Left lobe of liver (tissue), 2 donors: ENCODE measurements at regions not wholly inside any gene's neighbourhood (a gene's known extent, or its start where the extent isn't known, plus 50 kb on each side); places are given as distances from the start of the nearest gene placed in this dataset.

Source experiments
- ATAC-seq: fragments of 200-7000 bp; cut with Tn5 transposase; one replicate; pipeline ENCODE4 v1.9.1; 2020; ENCODE audit warnings: mild to moderate bottlenecking, moderate library complexity
- DNase-seq: peaks from one replicate; pipeline ENCODE4 v3.0.0-alpha.2; 2020; ENCODE audit warnings: low spot score
- donor health status: DM: no; HTN: no; CAD: no; lungs with moderate emphysema.
- donor health status: DM: no; HTN: yes; CAD: no.

DNA sequence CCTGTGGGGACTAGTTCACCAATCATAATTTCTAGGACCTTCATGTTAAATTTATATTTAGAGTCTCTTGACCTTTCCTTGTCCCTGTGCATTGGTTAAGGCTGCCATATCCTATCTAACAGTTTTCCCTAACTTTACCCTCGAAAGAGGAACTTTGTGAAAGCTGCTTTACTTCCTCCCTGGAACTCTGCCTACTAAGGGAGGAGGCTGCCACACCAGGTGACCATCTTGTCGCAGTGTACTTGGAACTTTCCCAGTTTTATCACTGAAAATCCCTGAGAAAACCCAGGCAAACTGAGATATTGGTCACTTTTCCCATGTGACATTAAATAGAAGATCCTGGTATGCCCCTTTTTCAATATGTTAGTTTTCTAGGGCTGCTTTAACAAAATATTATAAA is 317.6 kb upstream of the TSHZ2 start:
- ATAC-seq: no peak
- no peak for DNase-seq

DNA sequence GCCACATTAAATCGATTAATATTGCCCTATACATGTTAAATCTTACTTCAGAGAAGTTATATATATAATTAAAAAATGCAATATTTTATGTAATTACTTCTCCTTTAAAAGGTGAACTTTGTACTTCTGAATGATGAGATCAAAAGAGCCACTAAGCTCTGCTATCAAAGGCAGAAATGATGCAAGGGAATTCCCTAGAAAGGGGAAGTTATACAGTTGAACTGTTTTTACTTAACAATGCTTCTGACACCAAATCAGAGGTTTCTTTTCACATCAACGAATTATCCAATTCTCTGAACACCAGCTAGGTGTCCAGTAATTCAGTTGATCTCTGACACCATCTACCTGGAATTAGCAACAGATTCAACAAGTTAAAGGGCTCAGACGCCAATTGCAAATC is 319.9 kb upstream of the TSHZ2 start:
- DNase-seq (no peak), ATAC-seq (no peak)

DNA sequence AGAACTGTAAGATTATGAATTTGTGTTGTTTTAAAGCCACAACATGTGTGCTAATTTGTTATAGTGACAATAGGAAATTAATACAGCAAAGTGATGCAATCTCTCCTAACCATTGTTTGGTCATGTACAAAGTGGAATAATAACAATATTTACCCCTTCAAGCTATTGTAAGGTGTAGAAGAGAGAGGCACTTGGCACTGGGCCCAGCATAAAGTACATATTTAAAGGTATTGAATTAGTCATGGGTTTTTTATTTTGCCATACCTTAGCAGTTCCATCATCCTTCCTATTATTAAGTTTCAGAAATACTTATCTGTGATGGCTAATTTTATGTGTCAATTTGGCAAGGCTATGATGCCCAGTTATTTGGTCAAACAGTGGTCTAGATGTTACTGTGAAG is 322.4 kb upstream of the TSHZ2 start:
- DNase-seq (no peak), ATAC-seq (no peak)

DNA sequence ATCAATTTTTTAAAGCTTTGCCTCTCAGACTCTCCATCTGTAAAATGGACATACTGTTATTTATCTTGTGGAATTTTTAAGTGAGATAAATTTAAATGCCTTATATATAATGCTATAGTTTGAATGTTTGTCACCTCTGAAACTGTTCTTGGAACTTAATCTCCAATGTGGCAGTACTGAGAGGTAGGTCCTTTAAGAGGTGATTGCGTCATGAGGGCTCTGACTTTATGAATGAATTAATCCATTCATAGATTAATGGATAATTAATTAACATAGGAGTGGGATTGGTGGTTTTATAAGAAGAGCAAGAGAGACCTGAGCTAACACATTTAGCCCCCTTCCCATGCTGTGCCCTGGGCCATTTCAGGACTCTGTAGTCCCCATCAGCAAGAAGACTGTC is 326.3 kb upstream of the TSHZ2 start:
- ATAC-seq (no peak), DNase-seq (no peak)

DNA sequence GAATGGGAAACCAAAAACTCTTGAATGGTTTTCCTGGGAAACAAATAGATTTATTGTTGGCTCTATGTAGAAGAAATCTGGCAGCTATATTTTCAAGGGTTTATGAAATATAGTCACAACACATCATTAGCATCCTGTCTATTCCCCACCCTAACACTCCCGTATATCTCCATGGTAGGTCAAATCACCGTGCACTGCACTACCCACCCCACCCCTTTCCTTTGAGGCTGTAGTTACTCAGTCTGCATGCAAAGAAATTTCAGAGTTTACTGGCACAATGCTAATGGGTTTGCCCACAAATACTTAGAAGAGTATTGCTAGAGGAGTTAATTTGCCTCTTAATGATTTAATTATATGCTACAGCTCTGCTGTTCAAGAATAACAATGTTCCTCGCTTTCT is 329.1 kb upstream of the TSHZ2 start:
- ATAC-seq: no peak
- DNase-seq: no peak

DNA sequence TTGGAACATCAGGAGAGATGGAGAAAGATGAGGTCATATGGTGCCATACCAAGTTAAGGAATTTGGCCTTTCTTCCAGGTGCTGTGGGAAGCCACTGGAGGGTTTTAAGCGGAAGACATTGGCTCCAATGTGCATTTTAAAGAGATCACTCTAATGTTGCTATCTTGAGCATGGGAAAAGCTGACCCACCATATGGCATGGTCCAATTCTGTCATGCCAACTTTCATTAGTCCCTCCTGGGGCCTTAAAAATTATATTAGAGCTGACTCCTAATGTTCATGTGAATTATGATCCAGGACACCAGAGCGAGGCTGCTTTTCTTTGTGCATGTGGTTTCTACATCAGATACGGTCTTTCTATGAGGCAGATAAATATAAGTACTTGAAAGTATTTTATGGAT is 335.0 kb upstream of the TSHZ2 start:
- DNase-seq (no peak), ATAC-seq (no peak)

DNA sequence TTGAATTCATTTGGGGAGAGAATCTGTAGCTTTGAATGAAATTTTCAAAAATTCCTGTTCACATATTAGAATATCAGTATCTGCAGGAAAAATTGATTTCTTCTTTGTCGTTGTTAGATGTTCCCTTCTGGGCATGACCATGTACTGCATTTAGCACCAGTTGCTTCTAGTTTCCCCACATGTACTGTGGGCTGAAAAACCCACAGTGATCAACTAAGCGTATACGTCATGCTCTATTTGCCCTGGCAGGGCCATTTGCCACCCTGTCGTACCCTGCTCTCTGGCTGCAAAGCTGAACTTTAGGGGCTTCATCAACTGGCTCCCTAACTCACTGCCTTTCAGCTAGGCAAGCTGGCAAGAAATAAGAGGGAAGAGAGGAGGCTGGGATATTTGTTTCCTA is 340.7 kb upstream of the TSHZ2 start:
- ATAC-seq (no peak), DNase-seq (no peak)

DNA sequence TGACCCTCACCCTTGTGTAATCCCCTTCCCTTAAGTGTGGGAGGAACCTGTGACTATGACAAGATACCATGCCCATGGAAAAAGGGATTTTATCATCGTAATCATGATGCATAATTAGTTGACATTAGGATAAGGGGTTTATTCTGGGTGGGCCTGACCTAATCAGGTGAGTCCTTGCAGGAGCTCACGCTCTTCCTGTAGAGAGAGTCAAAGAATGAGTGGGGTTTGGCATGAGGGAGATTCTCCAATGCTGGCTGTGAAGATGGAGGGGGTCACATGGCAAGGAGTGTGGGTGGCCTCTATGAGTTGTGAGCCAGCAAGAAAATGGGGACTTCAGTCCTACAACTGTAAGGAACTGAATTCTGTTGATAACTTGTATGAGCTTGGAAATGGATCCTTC is 342.0 kb upstream of the TSHZ2 start:
- DNase-seq (no peak), ATAC-seq (no peak)

DNA sequence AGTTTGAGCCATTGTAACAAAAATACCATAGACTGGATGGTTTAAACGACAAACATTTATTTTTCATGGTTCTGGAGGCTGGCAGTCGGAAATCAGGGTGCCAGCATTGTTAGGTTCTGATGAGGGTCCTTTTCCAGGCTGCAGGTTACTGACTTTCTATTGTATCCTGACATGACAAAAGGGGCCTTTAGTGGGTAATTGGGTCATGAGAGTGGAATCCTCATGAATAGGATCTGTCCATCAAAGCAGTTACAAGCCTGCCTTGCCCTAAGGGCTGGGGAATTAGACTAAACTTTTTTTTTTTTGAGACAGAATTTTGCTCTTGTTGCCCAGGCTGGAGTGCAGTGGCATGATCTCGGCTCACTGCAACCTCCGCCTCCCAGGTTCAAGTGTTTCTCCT is 347.9 kb upstream of the TSHZ2 start:
- no peak for ATAC-seq
- no peak for DNase-seq

DNA sequence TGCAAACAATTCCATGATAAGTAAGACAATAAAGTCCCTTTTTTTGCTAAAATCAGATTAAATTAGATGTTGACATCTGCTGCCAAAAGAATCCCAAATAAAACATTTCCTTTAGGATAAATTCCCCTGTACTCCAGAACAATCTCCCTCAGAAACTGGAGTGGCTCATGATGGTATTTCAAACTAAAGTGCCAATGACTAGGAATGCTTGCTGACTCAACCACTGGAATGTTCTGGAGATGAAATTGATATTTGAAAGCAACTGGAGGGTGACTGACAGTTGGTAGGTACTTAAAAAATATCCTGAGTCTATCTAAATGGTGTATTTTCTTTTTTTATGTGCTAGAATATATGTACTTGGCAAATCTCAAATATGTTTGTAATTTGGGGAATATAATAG is 350.1 kb upstream of the TSHZ2 start:
- ATAC-seq (no peak), DNase-seq (no peak)

DNA sequence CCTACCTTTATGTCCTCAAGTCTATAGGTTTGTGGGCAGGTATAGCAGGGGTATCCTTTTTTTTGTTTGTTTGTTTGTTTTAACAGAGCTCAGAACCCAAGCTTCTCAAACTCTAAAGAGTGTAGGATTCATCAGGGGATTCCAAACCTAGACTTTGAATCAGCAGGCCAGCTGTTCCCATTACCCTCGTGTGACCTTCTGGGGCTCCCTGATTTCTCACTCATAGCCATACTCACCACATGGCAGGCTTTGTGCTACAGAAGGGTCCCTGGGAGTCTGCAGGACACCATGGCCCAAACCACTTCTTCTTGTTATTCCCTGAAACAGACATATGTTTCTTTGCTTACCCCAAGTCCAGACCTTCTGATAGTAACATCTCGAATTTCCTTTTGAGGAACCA is 350.8 kb upstream of the TSHZ2 start:
- no peak for ATAC-seq
- no peak for DNase-seq

DNA sequence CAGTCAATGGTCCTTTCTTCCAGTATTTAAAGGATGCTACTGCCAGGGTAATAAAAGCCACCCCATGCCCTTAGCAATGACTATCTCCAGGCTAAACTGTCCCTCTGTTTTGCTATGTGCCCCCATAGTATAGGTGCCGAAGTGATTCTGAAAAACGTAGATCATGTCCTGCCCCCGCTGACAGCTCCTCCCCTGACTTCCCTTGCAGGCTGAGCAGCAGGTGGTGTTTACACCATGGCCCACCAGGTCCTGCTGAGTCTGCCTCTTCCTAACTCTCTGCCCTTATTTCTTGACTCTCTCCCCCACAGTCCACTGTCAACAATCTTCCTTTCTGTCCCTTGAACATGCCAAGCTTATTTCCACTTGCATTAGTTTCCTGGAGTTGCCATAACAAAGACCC is 352.5 kb upstream of the TSHZ2 start:
- no peak for ATAC-seq

DNA sequence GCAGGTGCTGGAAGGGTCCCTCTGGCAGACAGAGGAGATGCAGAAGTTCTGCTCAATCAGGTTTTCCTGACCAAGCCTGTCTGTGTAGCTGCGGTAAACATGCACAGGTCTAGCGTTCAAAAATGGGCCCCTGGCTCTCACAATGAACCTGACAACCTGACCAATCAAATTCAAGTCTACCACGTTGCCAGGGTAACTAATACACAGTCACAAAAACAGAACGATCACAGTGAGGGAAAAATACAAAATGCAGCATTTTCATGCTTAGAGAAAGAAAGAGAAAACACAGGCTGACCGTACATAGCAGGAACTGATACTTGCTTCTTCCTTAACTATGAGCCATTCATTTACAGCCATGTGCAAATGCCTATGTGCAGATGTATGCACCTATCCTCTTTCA is 353.1 kb upstream of the TSHZ2 start:
- ATAC-seq: no peak

More for the DNA sequence above, 352.5 kb upstream of the TSHZ2 start:
- no peak for DNase-seq

DNA sequence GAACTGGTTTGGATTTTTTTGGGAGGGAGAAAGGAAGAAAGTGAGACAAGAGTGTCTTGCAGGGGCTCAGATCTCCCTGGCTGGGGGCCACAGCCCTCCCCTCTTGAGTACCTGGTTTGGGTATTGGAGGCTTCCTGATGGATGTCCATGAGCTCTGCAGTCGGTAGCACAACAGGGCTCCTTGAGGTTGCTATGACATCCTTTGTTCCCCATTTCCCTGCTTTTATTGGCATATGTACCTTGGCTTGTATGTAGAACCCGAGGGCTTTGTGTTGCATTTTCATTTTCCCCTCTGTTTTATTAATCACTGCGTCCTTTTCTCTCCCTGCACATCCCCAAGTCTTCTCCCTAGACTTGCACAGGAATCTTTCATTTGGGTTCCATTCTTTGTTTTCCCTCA is 355.5 kb upstream of the TSHZ2 start:
- ATAC-seq: no peak
- no peak for DNase-seq

More for the DNA sequence above, 353.1 kb upstream of the TSHZ2 start:
- DNase-seq: no peak

DNA sequence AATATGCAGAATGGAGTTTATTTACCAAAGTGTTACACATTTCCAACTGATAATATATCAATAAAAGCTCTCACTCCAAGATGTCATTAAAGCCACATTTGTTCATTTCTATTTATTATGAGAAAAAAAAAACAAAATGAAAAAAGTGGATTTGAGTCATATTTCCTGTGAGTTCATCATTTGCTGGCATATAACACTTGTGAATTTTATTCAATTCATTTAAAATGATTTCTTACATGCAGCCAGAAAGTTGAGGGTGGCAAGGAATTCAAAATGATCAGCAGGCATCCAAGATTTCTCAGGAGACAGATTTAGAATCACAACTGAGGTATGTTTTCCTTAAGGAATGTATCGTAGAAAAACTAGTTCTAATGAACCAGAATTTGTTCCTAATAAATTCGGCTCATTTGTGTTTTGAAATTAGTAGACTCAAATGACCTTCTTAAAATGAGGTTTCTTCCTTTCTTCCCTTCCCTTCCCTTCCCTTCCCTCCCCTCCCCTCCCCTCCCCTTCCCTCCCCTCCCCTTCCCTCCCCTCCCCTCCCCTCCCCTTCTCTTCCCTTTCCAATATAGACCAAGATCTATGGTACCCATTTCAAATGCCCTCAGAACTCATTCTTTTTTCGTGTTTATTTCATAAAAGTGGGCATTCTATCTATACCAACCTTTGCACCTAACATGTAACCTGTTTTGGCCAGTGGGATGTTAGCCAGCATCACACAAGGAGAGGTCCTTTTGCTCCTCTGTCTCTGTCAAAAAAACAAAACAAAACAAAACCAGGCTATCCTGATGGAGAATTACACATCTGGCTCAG is 357.9 kb upstream of the TSHZ2 start:
- no peak for DNase-seq
- no peak for ATAC-seq

DNA sequence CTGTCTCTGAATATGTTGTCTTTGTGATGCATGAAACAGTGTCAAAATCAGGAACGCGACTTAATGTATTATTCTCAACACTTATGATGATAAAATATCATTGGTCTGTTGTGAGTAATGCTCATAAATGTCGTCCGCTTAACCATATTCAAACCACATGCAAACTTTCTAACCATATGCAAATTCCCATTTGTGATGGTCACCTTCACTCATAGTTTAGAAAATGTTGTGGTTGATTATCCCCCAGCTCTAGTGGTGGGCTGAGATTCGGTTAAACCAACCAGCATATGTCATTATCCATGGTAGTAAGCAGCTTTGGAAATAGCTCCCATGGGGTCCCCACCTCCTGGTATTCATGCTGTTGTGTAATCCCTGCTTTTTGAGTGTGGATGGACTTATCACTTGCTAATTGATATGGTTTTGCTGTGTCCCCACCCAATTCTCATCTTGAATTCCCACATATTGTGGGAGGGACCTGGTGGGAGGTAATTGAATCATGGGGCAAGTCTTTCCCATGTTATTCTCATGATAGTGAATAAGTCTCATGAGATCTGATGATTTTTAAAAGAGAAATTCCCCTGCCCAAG is 360.0 kb upstream of the TSHZ2 start:
- no peak for DNase-seq
- no peak for ATAC-seq

DNA sequence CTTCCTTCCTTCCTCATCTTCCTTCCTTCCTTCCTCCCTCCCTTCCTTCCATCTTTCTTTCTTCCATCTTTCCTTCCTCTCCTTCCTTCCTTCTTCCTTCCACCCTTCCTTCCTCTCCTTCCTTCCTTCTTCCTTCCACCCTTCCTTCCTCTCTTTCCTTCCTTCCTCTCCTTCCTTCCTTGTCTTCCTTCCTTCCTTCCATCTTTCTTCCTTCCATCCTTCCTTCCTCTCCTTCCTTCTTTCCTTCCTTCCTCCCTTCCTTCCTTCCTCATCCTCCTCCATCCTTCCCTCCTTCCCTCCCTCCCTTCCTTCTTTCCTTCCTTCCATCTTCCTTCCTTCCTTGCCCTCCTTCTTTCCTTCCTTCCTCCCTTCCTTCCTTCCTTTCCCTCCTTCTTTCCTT is 361.4 kb upstream of the TSHZ2 start:
- ATAC-seq (no peak), DNase-seq (no peak)

DNA sequence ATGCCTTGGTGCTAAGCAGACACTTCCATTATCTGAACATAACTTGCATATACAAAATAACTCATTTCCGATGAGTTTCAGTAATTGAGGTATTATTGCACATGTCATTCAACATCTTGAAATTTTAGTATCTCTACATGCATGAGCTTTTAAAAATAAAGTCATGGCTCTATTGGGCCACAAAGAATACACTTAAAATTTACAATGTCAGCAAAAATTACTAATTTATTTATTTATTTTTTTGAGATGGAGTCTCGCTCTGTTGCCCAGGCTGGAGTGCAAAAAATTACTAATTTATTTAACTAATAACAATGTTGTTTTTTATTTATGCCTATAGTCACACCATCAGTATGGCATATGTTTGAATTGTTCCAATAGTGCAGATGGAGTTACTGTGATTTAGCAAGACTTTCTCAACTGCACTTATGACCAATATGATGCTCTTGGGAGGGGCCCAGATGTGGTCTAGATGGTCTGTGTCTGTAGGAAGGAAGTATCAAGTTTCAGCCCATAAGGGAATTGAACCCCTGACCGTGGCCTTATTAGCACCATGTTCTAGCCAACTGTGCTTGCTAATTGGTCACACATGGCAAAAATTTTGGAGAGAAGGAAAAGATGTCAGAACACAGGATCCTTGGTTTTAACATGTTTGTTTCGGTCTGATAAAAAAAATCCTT is 370.7 kb upstream of the TSHZ2 start:
- DNase-seq (no peak), ATAC-seq (no peak)

DNA sequence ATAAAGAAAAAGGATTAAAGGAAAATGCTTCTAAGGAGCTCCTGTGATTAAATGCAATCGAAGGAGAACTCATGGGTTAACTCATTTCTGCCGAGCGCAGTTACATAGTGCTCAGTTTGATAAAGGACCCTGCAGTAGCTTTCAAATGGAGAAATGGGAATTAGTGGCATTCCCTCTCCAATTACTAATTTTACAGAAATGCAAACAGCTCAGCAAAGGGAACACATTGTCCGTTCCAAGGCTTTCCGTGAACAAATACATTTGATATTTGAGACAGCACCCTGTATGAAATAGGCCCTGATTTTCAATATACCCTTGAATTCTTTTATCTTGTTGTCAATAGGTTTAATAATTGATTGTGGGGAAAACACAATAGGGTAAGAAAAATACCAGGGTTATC is 375.9 kb upstream of the TSHZ2 start:
- no peak for ATAC-seq
- no peak for DNase-seq

DNA sequence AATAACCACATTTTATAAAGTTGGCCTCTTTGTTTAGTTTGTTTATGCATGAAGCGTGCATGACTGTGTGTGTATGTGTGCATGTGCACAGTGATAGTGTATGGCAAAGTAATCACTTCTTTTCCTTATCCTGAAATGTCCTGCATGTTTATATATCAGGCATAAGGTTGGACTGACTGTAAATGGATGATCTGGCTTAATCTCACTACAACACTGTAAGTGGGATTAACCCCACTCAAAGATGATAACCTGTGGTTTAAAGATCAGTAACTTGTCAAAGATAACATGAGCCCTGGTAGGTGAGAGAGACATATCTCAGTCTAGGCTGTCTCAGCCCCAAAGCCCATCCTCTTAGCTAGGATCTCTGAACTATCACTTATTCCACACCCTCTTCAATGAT is 376.6 kb upstream of the TSHZ2 start:
- ATAC-seq (no peak), DNase-seq (no peak)

DNA sequence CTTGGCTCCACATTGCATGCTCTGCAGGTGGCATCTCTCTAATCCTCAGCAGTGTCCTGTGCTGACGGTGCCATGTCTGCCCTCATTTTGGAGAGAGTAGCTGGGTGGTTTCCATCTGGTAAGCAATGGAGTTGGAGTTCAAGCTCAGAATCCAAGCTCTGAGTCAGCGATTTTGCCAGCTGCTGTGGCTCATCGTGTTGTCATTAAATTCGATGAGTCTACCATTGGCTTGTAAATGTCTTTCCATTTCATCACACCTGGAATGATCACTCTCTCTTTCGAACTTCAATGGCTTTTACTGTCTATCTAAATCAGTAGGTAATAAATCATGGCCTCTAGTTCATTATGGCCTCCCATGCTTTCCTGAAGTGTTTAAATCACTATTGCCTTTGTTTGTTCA is 378.5 kb upstream of the TSHZ2 start:
- DNase-seq (no peak), ATAC-seq (no peak)

DNA sequence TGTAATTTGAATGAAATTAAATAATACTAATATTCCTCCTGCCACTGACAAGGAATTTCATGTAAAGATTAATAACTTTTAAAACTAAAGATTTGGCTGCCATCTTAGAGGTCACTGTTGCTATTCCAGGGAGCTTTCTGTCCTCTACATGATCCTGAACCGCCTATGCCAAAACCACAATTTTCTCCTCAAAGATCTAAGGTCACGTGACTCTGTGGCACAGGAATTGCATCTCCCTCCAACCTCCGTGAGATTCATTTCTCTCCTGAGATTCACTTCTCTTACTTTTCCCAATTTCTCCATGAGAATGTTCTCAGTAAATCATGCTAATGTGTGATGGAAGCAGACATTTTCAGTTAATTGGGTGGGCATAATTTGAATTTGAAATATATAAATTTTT is 379.6 kb upstream of the TSHZ2 start:
- ATAC-seq (no peak), DNase-seq (no peak)
